HG02763 (cell line): ENCODE measurements at regions not wholly inside any gene's neighbourhood (a gene's known extent, or its start where the extent isn't known, plus 50 kb on each side); places are given as distances from the start of the nearest gene placed in this dataset.

Experiments
- ATAC-seq: cut with Tn5 transposase; IDR thresholded peaks from one replicate; pipeline ENCODE4 v1.9.1; 2021; ENCODE audit warnings: mild to moderate bottlenecking, moderate library complexity; ENCODE audit not compliant: unreplicated experiment

DNA sequence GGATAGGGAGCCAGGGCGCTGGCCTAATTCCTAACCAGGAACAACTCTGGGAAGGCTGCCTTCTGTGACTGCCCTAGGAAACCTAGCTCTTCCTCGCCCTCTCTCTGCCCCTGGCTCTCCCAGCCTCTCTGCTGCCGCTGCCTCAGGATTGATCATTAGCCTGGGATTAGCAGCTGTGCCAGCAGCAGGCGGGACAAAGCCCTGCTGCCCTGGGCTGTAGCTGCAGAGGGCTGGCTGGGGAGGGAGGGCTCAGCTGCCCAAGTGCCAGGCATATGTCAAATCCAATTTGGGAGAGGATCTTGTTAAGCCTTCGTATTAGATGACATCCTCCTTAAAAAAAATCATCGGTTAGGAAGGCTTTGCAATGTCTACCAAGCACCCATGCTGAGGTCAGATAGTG is 144.8 kb upstream of the CCL2 start:
- ATAC-seq: no peak

DNA sequence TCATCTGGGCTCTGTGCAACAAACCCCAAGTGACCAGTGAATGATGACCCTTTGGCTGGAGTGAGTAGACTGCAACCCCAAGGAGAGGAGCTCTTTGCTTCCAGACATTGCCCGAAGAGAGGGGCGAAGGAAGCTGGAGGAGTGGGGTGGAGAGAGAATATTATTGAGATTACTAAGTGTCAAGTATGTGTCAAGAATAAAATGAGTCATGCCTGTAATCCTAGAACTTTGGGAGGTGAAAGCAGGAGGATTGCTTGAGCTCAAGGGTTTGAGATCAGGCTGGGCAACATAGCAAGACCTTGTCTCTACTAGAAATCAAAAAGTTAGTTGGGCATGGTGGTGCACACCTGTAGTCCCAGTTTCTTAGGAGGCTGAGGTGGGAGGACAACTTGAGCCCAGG is 142.0 kb upstream of the CCL2 start:
- ATAC-seq: no peak

DNA sequence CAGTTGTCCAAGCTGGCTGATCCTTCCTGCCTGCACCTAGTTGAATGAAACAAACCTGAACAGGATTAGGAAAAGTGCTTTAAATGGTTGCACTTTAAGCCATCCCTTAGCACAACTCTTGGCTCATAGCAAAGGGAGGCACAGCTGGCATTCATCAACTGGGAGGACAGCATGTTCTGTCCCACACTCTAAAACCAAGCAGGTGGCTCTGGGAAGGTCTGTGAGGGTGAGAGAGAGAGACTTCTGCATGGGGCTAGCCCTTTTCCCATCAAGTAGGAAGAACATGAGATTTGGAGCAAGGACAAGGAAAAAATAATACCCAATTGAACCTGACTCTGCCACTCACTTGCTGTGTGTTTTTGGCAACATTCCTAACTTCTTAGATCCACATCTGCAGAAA is 140.9 kb upstream of the CCL2 start:
- ATAC-seq: no peak

DNA sequence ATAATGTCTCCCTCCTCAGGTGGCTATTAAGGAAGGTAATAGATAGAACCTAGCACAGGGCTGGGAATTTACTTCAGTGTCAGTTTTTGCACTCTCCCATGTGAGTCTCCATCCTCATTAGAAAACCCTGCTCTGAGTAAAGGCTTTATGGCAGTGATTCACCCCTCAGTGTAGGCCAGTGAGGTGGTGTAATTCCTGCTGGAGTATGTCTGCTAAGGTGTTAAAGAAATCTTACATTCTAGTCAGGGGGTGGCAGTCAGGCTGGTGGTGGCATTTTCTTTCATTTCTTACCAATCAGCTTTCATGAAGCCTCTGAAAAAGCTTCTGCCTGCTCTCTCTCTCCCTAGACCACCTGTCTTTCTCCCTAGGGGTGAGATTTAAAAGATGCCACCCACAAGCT is 138.8 kb upstream of the CCL2 start:
- ATAC-seq: no peak

DNA sequence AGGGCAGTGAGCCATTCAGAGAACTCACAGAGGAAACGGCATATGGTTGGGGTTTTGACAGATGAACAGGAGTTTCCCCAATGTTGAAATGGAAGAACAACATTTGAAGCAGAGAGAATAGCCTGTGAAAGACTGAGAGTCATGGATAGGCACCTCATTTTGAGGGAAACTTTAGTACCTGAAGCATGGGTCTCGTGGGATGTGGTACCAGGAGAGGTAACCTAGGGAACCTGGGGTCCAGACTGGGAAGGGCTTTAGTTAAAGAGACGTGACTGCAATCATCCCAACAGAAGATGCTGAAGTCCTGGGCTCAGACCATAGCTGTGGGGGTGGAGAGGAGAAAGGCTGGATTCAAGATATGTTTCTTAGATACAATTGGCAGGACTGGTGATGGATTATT is 137.8 kb upstream of the CCL2 start:
- ATAC-seq: no peak

DNA sequence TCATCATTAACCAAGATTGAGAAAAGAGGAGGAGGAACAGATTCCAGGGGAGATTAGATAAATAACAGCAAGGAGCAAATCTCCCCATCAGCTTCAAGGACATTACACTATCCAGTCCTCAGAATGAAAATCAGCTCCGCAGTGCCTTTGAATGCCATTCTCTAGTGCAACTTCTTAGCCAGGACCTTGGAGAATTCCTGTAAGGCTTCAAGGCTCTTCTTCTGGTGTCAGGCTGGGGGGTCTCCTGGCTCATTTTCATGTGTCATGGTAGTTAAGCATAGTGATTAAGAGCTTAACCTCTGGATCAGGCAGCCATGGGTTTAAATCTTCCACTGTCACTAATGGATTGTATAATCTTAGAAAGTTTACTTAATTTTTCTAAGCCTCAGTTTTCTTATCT is 137.3 kb upstream of the CCL2 start:
- ATAC-seq: no peak

DNA sequence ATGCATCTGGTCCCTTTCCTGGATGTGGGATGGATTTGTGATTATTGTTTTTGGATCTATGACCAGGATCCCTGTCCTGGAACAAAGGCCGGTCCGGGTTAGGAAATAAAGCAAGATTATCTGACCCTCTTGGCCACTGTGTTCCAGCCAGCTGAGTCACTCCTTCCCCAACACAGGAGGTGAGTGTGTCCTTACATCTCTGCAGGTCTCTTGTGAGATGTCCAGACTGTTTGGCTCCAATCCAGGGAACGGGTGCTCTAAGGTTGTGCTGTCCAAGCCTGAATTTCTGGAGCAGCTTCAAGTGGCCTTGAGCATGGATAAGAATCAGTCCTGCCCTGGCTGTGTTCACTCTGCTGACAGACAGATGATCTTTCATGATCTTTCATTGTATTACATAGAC is 136.5 kb upstream of the CCL2 start:
- ATAC-seq: no peak

DNA sequence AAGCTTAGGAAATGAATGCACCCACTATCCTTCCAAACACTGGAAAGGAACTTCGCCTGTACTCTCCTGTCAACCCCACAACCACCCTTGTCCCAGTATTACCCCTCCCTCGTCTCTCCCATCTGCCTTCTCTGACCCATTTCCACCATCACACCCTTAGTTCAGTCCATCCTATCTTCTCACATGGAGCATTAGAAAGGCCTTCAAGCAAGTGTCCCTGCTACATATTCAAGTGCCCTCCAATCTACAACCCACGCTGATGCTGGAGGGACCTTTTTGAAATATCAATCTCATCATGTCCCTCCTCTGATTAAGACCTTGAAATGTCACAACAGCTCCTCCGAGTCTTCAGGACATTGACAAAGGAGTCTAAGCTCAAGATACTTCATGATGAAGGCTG is 133.8 kb upstream of the CCL2 start:
- no peak for ATAC-seq

DNA sequence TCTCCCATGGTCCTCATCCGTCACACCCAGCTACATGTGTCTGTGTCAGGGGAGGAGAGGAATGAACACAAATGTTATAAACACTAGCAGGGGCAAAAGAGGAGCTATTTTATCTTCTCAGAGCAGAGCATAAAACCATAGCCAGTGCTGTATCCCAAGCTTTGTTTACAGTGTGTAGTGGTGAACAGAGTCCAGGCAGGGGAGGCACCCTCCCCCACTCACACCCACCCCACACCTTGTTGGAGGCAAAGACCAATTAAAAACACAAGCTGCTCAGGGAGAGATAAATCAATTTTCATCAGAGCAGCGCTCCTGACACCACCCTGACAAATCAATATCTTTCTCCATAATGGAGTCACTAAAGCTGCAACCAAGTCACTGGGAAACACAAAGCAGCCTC is 132.6 kb upstream of the CCL2 start:
- ATAC-seq: no peak

DNA sequence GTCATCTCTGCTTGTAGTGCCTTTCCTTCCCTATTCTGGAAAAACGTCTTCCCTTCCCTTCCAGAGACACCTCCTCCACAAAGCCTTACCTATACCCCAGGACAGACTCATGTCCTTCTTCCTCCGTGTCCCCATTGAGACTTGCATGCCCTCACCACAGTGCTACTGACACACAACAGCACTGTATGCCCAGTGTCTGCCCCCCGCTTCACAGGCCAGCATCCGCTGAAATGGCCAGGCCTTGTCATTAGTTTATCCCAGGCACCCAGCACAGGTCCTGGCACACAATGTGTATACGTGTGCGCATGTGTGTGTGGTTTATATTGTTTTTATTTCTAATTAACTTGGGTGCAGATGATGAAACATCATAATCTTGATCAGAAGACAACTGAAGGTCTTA is 130.1 kb upstream of the CCL2 start:
- ATAC-seq: no peak

DNA sequence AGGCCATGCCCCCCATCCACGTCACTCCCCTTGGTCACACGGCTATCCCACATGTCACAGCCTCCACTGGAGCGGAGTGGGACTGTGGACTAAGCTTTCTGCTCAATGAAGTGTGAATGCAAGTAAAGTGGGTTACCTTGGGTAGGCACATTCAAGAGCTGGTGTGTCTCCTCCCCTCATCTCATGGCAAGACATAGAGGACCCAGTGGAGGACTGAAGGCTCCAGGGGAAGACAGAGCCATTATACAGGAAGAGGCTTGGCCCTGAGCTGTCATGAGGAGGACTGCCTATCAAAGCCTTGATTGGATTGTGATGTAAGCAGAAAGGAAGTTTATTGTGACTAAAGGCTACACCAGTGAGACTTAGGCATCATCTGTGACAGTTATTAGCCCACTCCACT is 129.2 kb upstream of the CCL2 start:
- ATAC-seq: no peak

DNA sequence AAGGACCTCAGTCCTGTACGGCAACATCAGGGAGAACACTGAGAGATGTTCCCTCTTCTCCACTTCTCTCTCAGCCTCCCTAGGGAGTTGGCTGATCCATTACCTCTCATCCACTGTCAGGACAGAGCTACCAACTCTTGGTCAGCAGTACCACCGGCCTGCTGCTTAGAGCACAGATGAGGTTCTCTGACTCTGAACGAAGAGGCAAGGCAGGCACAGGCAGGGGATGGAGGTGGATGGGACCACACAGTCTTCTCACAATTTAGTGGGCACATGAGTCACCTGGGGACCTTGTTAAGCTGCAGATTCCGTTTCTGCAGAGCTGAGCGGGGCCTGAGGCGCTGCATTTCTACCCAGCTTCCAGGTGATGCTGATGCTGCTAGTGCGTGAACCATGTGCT is 128.6 kb upstream of the CCL2 start:
- no peak for ATAC-seq

DNA sequence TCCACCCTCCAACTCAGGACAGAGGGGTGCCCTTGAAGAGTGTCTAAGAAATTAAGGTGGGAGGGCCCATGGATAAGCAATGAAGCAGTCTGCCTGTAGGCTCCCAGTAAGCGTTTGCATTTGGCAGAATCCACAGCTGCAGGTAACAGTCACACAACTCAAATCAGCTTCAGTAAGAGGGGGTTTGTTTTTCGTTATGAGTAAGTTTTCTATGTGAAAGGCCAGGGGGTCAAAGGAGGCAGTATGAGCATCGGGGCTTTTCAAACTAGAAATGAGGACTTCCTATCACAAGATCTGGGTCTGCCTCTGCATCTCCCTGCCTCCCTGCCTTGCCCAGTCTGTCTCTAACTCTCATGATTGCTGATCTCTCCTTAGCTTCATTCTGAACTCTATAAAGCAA is 128.1 kb upstream of the CCL2 start:
- ATAC-seq: no peak

DNA sequence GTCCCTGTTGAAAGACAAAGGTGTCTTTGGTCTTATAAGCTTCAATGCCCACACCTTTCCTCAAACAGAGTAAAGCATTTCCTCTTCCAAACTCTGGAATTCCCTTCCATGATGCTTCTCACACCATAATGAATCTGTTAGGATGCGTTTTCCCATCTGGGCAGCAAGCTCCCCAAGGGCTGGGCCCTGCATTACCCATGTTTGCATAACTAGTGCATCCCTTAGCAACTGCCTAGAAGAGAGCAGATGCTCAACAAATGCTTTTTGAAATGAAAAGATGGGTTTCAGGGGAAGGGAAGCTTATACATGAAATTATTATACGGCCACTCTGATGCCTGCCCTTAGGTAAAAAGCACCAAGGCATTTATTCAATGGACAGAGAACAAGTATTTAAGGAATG is 124.5 kb upstream of the CCL2 start:
- no peak for ATAC-seq

DNA sequence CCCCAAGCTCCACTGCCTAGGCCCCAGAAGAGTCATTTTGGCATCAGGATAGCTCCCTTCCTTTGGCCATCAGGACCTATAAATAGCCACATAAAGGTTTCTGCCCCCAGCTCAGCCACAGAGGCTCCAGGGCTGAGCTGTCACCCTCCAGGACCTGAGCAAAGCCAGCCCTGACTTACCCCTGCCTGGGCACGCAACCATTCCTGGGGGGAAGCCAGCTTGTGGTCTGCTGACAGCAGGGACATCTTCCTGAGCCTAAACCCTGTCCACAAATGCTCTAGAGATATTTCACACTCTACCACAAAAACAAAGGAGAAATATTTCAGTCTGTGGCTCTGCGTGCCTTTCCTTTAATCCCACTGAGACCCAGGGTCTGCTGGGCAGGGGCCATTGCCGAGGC is 123.7 kb upstream of the CCL2 start:
- no peak for ATAC-seq

DNA sequence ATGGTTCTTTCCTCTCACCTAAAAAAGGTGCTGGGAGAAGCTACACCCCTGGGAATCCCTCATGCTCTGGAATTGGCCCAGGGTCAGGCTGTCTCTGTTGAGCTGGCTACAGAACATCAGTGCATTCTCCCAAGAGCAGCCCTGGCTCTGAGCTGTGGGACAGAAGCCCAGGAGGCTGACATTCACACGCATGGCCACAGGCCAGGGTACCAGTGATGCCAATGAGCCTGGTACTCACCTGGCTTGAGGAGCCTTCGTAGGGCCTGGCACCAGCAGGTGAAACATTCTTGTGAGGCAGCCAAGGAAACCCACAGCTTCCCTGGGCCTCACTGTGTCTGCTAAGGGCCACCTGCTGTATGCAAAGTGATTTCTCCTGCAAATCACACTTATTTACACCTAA is 121.7 kb upstream of the CCL2 start:
- no peak for ATAC-seq

DNA sequence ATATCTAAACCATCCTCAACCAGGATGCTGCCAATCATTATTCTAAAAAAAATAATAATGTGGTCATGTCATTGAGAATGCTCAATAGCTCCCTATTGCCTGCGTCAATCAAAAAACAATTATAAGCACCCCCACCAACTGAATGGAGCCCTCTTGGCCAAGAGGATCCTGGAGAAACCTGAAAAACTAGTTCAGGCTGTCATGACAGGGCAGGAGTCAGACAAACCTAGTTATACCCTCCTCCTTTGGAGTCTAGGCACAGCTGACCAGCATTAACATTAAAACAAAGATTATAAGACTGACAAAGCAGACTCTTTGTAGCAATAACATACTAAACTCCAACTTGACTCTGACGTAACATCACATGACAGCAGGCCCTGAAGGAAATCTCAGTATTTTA is 119.2 kb upstream of the CCL2 start:
- ATAC-seq: no peak

DNA sequence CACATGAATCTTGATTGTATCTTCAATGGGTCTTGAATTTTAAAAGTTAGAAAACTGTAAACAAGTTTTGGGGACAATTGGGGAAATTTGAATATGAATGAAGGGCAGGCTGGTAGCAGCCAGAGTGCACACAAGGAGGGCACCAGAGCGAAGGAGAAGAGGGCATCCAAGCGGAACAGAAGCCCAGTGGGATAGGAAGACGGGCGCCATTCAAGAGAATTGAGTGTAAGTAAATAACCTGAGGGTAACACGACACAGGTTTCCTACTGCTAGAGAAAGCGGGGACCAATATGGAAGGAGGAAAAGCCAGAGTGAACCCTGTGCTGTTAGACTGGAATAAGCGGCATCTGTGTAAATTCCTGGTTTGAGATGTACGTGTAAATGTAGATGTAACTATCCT is 115.1 kb upstream of the CCL2 start:
- ATAC-seq: no peak

DNA sequence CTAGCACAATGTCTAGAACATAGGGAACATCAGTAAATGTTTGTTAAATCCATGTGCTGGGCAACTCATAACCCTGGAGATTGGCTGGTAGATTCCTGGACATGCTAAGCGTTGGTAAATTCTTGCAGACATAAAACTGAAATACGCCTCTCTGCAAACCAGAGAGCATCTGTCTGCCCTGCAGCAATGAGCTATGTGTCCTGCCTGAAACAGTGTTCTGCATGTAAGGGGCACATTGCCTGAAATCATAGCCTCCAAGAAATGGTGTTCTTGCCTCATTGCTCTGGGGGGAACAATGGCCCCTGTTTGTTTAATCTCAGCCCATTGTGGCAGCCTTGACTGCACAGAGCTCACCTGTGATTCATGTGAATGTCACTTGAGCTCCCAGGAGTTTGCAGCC is 113.5 kb upstream of the CCL2 start:
- no peak for ATAC-seq

DNA sequence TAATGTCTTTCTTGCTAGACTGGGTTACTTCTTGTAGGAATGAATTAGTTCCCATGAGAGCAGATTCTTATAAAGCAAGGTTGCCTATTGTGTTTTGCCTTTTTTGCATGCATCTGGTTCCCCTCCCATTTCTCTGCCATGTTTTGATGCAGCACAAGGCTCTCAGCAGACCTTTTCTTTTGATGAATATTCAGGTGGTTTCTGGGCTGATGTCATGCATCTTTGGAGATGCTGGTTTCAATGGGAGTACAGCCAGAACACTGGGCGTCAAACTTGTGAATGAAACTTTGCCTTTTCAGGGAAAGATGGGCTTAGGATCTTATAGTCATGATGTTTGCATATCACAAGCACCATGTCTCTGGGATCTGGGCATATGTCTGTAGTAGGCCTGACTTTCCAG is 111.7 kb upstream of the CCL2 start:
- ATAC-seq: no peak

DNA sequence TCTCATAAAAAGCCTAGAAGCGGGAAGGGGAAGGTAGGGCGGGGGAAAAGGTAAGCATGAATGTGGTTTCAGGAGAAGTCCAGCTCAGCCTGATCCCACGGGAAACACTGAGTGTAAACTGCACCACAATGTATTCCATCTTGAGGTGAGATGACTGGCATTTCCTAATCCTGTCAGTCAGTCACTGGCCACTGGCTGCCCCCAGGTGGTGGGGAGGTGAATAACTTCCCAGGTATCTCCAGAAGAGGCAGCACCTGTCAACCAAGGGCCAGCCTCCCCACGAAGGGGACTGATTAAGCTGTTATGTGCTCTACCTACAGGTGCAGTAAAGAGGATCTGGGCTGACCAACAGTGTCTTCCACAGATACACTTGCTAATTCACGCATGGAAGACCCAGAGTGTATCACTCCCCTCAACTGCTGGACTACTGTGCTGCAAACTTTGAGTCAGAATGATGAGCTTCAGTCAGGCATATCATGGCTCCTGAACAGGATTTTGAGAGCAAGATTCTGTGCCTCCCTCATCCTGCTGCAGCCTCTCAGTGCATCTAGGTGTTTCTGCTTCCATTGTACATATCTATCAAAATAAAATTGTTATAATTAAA is 108.5 kb upstream of the CCL2 start:
- no peak for ATAC-seq

DNA sequence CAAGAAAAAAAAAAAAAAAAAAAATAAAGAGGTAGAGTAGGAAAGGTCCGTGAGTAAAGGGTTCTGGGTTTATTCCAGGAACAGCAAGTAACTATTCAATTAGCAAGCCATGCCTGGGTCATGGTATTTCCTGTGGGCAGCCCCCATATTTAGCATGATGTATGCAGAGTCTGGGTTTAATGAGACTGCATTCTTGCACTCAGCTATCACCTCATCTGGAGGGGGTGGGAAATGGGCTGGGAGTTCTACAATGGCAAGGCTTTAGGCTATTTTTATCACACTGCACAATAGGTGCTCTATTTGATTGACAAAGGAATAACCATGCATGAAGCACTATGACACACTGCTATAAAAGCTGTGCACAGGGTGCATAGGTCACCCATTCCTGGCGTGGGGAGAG is 104.0 kb upstream of the CCL2 start:
- ATAC-seq: no peak

DNA sequence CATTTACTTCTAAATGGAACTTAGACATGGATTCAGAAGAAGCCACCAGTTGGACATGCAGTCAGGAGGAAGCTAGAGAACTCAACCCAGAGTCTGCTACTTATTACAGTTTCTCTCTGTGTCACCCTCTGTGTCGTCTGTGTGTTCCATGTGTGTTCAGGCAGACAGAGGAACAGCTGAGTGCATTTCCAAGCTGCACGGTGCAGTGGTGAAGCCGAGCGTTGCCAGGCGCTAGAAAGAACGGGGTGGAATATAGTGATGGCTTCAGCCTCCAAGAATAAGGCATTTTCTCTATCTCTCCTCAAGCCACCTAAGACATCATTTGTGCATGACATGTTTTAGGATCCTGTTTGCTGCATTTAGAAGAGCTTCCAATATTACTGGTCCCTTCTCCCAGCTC is 101.1 kb upstream of the CCL2 start:
- ATAC-seq: no peak
